HG02970 (cell line): ENCODE measurements at regions not wholly inside any gene's neighbourhood (a gene's known extent, or its start where the extent isn't known, plus 50 kb on each side); places are given as distances from the start of the nearest gene placed in this dataset.

ENCODE experiments used
- ATAC-seq: cut with Tn5 transposase; IDR thresholded peaks from one replicate; pipeline ENCODE4 v1.9.1; 2021; ENCODE audit warnings: mild to moderate bottlenecking, moderate library complexity, moderate number of reproducible peaks; ENCODE audit not compliant: unreplicated experiment, low FRiP score

- no peak for ATAC-seq
Observed at GRCh38 chr11:28481616-28482480, 373.7 kb downstream of the METTL15 start.

GRCh38 chr11:28480406-28480805 lies 372.2 kb downstream of the METTL15 start:
- no peak for ATAC-seq

GRCh38 chr11:28476864-28477263 lies 368.7 kb downstream of the METTL15 start:
- no peak for ATAC-seq

- no peak for ATAC-seq
Observed at GRCh38 chr11:28476049-28476448, 367.9 kb downstream of the METTL15 start.

DNA sequence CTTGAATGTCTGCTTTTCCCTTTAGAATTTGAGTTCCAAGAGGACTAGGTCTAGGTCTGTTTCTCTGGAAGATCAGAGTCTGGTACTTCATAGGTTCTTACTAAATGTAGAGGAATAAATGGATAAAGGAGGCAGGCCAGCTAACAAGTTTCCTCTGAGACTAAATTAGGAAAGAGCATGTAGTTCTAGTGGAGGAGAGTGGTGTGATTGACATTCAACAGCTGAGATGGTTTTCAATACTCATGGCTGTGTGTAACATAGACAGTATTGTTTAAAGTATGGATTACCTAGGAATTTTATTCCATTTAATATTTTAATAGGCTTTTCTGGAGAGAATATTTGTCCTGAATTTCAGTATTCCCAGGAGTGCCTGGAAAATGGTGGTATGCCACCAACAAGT lies 364.7 kb downstream of the METTL15 start:
- no peak for ATAC-seq

GRCh38 chr11:28471537-28471936 lies 363.3 kb downstream of the METTL15 start:
- no peak for ATAC-seq

DNA sequence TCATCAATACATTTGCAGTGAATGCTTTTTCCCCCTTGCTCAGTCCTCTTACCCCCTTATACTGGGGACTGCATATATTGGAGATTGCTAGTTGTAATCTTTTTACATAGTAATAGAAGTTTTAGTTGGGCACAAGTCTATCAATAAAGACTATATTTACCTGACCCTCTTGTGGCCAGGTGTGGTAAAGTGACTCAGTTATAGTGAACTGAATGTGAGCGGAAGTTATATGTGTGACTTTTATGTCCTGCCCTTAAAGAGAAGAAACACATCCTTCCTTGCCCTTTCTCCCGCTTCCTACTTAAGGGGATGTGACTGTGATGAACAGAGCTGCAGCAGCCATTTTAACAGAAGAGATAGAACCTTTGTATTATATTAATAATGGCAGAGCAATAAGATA lies 362.0 kb downstream of the METTL15 start:
- ATAC-seq = no peak

GRCh38 chr11:28466506-28466905 lies 358.3 kb downstream of the METTL15 start:
- no peak for ATAC-seq

GRCh38 chr11:28464252-28464867 lies 356.2 kb downstream of the METTL15 start:
- no peak for ATAC-seq

DNA sequence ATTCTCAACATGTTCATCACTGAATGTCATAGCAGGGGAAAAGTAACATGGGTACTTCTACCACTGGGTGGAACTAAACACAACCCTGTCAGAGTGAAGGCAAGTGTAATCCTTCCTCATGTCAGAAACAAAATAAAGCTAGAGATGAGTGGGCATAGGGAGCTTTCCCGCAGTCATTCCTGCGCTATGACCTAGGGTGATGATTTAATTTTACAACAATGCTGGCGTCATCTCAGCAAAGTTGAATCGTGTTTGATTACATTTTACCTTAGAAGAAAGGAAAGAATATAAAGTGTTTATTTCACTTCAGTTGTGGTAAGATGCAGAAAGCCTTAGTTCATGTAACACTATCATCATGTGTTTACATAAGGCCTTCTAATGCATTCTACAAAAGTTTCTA lies 355.6 kb downstream of the METTL15 start:
- no peak for ATAC-seq

DNA sequence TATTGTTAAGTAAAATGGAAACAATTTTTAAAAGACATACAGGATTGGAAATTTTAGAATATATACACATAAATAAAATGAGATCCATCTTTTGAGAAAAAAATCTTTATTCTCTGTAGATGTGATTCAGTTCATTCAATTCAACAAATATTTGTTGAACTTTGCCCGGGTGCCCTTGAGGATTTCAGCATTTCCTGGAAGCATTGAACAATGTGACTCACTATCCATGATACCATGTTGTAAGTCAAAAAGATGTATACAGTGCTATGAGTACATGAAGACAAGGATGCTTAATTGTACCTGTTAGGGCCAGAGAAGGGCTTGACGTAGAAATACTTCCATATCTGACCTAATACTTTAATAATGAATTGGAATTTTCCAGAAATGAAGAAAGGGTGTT lies 353.7 kb downstream of the METTL15 start:
- ATAC-seq = no peak

- no peak for ATAC-seq
Observed at GRCh38 chr11:28461338-28461737, 353.1 kb downstream of the METTL15 start.

- no peak for ATAC-seq
Observed at GRCh38 chr11:28460348-28460747, 352.2 kb downstream of the METTL15 start.

GRCh38 chr11:28459912-28460311 lies 351.7 kb downstream of the METTL15 start:
- no peak for ATAC-seq

DNA sequence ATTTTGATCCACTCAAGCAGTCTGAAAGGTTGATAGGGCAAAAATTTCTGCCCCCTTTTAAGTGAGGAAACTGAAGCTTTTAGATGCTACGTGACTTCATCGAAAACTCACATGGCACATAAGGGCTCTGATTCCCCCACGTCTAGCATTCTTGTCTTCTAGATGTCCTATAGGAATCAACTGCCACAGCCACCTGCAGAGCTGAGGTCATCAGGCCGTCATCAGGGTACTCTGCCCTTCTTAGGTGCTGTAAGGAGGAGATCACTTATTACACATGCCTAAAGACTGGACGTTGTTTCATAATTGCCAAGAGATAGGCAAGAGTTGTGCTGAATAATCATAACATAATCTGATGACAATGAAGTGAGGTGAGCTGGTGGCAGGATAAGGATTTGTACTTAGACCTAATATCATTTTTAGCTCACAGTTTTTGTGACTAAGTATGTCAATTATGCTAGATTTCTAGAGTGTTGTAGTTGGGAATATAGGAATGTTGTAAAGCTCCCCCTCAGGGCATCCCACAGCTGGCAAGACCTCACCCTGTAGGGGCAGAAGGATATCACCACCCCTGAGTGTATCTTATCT lies 349.4 kb downstream of the METTL15 start:
- no peak for ATAC-seq

DNA sequence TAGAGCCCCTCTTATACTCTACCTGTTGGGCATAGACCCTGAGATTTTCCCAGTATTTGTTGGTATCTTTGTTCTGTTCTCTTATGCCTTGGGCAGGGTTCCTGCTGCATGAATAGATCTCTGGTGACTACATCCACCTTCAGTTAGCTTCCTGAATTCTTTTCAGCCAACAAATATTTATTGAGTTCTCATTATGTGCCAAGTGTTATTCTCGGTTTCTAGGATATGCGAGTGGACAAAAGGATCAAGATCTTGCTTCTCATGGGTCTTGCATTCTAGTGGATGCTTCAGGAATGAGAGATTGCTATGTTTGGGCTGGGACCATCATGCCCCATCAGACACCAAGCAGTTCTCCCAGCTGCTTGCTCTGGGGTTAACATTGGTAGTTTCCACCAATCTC lies 340.0 kb downstream of the METTL15 start:
- no peak for ATAC-seq

GRCh38 chr11:28447226-28447625 lies 339.0 kb downstream of the METTL15 start:
- ATAC-seq = no peak

DNA sequence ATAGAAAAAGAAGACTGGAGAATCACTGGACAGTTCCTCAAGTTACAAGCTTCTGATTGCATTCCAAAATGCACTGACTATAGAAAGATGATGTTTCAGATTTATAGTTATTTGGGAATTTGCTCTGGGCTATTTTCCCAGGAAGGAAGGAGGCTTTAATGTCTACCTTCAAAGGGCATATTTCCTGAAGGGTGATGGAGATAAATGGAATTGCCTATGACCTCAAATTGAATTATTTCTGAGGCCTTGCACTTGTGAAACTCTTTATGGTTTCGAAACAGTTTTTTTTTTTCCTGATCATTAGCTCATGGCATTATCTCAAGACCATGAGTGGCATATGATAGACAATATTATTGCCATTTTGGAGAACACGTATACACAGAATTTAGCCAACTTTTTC lies 333.9 kb downstream of the METTL15 start:
- no peak for ATAC-seq

DNA sequence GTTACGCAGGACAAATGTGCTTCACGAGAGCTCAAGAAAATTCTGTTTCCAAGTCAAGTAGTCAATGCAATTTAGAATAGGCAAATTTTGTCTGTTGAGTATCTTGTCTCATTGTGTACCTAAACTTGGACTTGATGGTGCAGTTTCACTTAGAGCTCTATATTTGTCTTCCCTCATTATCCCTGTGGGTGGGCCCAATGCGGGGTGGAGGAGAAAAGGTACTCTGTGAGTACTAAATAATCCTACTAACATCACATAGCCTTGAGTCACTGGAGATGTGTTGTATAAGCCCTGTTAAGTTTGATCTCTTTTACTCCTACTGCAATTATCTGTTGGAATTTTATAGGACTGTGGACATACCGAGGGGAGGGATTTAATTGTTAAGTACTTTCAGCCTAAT lies 331.2 kb downstream of the METTL15 start:
- ATAC-seq = no peak

- no peak for ATAC-seq
Observed at GRCh38 chr11:28420099-28420498, 311.9 kb downstream of the METTL15 start.

GRCh38 chr11:28417601-28418323 lies 309.6 kb downstream of the METTL15 start:
- ATAC-seq = no peak
